ENCODE measurements at regions not wholly inside any gene's neighbourhood (a gene's known extent, or its start where the extent isn't known, plus 50 kb on each side); places are given as distances from the start of the nearest gene placed in this dataset.

DNA sequence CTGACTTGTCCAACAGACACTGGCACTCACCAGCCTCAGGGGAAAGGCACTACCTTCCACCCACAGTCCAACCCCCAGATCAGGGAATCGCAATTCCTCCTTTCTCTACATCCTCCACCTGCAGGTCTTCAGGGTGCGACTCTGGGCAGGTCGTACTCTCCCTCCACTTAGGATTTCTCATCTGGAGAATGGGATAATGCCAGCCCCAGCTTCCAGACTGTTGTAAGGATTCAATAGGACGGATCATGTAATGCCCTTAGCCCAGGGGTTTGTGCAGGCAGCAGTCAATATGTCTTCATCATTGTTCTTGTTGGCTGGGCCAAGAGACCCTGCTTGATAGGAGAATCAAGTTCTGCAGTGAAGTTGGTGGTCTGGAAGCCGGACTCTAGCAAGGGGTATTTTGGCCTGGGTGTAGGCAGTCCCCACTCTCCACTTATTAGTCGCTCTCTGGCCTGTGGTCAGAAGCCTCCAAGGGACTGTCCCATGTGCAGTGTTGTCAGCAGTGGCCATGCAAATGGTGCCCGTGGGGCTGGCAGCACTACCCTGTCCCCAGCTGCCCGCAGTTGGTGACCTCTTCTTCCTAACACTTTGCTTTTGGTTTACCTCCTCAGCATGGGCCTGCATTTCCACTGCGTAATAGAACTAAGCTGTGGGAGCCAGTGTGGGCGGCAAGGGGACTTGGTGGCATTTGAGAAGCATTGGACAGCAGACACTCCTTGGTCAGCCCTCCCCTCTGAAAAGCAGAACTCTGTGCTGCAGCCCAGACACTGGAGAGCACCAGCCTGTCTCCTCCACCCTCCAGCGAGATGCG, 172.4 kb upstream of the HS6ST1 start:
- Histone ChIP-seq H3K27me3 (peaks cover 0 to 16% of the 10 kb centered on the region in 2 donors), H3K27ac (no peak overlapping the region), H3K36me3 (no peaks in the 10 kb centered on the region), H3K4me1 (no peaks in the 10 kb centered on the region), H3K9me3 (peaks cover 0 to 8% of the 10 kb centered on the region in 2 donors), H3K4me3 (no peak overlapping the region)
- ATAC-seq (no peak), DNase-seq (no peak)
- TF ChIP-seq, protein P1, sequence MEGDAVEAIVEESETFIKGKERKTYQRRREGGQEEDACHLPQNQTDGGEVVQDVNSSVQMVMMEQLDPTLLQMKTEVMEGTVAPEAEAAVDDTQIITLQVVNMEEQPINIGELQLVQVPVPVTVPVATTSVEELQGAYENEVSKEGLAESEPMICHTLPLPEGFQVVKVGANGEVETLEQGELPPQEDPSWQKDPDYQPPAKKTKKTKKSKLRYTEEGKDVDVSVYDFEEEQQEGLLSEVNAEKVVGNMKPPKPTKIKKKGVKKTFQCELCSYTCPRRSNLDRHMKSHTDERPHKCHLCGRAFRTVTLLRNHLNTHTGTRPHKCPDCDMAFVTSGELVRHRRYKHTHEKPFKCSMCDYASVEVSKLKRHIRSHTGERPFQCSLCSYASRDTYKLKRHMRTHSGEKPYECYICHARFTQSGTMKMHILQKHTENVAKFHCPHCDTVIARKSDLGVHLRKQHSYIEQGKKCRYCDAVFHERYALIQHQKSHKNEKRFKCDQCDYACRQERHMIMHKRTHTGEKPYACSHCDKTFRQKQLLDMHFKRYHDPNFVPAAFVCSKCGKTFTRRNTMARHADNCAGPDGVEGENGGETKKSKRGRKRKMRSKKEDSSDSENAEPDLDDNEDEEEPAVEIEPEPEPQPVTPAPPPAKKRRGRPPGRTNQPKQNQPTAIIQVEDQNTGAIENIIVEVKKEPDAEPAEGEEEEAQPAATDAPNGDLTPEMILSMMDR (IDR thresholded peaks at IDR 0.05), result no peak
- intact Hi-C loops (cut with DNase I), result no loop called here

DNA sequence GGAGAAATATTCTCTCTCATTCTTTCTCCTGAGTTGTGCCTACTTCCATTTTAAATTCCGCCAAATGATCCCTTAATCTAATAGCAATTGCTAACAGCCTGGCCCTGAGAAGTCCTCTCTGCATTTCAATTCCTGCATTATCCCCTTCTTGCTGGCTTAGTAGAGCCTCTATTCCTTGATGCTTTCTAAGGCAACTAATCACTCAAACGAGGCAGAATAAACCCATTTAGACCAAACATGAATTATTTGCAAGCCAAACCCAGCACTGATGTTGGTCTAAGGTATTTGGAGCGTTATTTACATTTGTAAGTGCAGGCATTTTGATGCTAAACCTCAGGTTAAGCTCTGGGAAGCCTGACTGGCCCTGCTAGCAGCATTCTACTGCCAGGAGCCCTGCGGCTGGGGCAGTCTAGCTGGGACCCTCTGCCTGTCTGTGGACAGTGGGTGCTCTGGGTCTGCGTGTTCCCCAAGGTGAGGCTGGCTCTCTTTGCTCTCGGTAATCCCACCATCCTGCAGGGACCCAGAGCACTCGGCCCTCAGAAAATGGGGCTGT, 173.1 kb upstream of the HS6ST1 start:
- Histone ChIP-seq H3K9me3 (peaks cover 0 to 8% of the 10 kb centered on the region in 2 donors), H3K36me3 (no peaks in the 10 kb centered on the region), H3K27me3 (peaks cover 0 to 16% of the 10 kb centered on the region in 2 donors), H3K4me3 (no peak overlapping the region), H3K4me1 (no peaks in the 10 kb centered on the region), H3K27ac (no peak overlapping the region)
- no peak for DNase-seq
- no peak for ATAC-seq
- intact Hi-C loops (cut with DNase I), result no loop called here
- TF ChIP-seq, protein P1 (IDR thresholded peaks at IDR 0.05), result no peak

DNA sequence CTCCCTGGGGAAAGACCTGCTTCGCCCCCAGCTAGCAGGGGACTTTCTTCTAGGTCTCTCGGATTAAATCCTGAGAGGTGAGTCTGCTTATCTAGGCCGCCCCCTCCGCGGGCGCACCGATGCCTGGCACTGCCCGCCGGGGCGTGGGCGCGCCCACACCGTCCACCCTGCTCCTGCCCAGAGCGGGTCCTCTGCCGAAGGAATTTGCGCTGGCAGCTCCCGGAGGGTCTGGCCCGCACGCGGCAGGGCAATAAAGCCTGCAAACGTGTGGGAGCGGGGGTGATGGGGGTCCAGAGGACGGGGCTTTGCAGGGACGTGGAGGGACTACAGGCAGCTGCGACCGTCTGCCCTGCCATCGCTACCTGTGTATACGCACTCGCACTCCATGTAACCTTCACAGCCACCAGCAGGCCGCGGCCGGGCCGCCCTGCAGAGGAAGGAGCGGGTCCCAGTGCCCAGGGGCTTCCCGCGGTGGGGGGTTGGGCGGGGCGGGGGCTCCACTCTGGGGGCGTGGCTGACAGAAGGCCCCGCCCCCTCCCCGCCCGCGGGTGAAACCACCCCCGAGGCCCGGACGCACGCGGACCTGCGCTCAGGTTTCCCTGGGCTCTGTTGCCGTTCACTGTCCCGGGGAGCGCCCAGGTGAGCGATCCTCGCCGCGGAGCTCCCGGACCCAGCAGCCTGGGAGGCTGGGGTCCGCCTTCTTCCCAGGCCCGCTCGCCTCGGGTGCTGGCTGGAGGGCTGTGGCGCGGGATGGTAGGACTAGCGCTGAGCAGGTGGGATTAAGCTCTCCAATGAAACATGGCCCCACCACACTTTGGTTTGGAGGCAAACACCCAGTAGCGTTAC, 174.5 kb upstream of the HS6ST1 start:
- ATAC-seq (no peak), DNase-seq (no peak)
- TF ChIP-seq, protein P1 (IDR thresholded peaks at IDR 0.05), result no peak
- intact Hi-C loops (cut with DNase I), result no loop called here
- no peak overlapping the region for H3K27ac ChIP-seq
- no peaks in the 10 kb centered on the region for H3K4me1 ChIP-seq
- H3K27me3 ChIP-seq, result peaks cover 0 to 16% of the 10 kb centered on the region in 2 donors
- peaks cover 0 to 8% of the 10 kb centered on the region in 2 donors for H3K9me3 ChIP-seq
- H3K36me3 ChIP-seq, result no peaks in the 10 kb centered on the region
- no peak overlapping the region for H3K4me3 ChIP-seq

DNA sequence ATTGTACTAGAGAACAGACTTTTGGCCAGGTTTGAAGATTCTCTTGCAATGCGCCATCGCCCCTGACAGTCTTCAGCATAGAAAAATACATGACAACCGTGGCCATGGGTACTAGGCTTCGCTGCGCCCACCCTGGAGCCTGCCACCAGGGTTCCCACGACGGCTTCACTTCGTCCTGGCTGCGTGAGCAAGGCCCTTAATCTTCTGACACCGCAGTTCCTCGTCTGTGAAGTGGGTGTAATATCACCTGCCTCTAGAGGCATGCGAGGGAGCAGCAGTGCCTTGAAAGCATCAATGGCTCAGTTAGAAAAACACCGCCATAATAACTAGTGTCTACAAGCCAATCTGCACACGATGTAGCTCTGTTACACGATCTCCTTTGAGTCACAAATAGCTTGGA, 175.2 kb upstream of the HS6ST1 start:
- peaks cover 0 to 8% of the 10 kb centered on the region in 2 donors for H3K9me3 ChIP-seq
- no peak for ATAC-seq
- peaks cover 0 to 16% of the 10 kb centered on the region in 2 donors for H3K27me3 ChIP-seq
- intact Hi-C loops (cut with DNase I), result no loop called here
- H3K4me3 ChIP-seq, result no peak overlapping the region
- TF ChIP-seq, protein P1 (IDR thresholded peaks at IDR 0.05), result no peak
- no peak for DNase-seq
- no peak overlapping the region for H3K27ac ChIP-seq
- H3K4me1 ChIP-seq, result no peaks in the 10 kb centered on the region
- no peaks in the 10 kb centered on the region for H3K36me3 ChIP-seq

DNA sequence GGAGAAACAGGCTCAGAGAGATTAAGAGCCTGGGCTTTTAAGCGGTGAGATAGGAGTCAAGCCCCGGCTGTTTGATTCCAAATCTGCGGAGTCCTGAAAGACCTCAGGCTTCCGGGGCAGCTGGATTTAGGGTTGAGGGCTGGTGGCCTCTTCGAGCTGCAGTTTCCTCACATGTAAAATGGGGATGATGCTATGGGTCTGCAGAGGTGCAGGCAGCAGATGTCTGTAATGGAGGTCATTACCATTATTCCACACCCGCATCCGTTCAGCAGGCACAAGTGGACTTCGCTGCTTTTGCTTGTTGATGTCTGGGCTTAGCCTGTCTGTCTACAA, 175.6 kb upstream of the HS6ST1 start:
- Histone ChIP-seq H3K4me1 (no peaks in the 10 kb centered on the region), H3K27ac (no peak overlapping the region), H3K9me3 (peaks cover 0 to 8% of the 10 kb centered on the region in 2 donors), H3K27me3 (peaks cover 0 to 16% of the 10 kb centered on the region in 2 donors), H3K36me3 (no peaks in the 10 kb centered on the region), H3K4me3 (no peak overlapping the region)
- TF ChIP-seq, protein P1 (IDR thresholded peaks at IDR 0.05), result no peak
- intact Hi-C loops (cut with DNase I), result no loop called here
- DNase-seq, result no peak
- no peak for ATAC-seq
